Heart left ventricle (tissue), 13 donors: ENCODE measurements at regions not wholly inside any gene's neighbourhood (a gene's known extent, or its start where the extent isn't known, plus 50 kb on each side); places are given as distances from the start of the nearest gene placed in this dataset.

Experiments
- POLR2A ChIP-seq, 2 donors: fragments of 450-650 bp; IDR thresholded peaks; one replicate each; pipeline ENCODE4 v1.6.1; 2017; ENCODE audit warnings: antibody characterized with exemption in 2 of 2, mild to moderate bottlenecking in 2 of 2, moderate library complexity in 2 of 2
- TF ChIP-seq, protein P1 (sequence below), 12 donors: fragments of 200-600 bp; sonication (generic) in 4 of 12; IDR thresholded peaks; one replicate each; pipeline versions ENCODE4 v1.5.0 to v1.8.0; 2018 to 2022; ENCODE audit warnings: antibody characterized with exemption in 12 of 12, mild to moderate bottlenecking in 5 of 12
- donor health status: ischemic (EF 13 %, LVEDD 7.1; RV severe dilation, severe dysfunction).
- donor health status: DM: no; HTN: yes; CAD: no.
- donor health status: DM: no; HTN: no; CAD: no.
- donor health status: ischemic (EF 25% LVEDD 6.9; RV normal size, moderate dysfunction).
- donor health status: ischemic (EF 25% LVEDD 5.7; RV mildly dilated, moderate dysfunction).
- donor health status: ischemic (EF 35%, LVEDD 5.7; RV mildly dilated, moderate dysfunction).
- donor health status: nonischemic (EF 11% LVEDD 7.7; RV severe dilation, severe dysfunction).
- donor health status: DM: yes; HTN: yes; CAD: no.
- donor health status: PGD.
- donor health status: ischemic (EF 29% LVEDD 5.4; RV normal size, mild dysfunction).
- donor health status: nonischemic (EF 23%, LVEDD 6.1; RV moderate dilation, normal function).

GRCh38 chr1:9183898-9184297 is 50.7 kb upstream of the H6PD start:
- TF ChIP-seq, protein P1, sequence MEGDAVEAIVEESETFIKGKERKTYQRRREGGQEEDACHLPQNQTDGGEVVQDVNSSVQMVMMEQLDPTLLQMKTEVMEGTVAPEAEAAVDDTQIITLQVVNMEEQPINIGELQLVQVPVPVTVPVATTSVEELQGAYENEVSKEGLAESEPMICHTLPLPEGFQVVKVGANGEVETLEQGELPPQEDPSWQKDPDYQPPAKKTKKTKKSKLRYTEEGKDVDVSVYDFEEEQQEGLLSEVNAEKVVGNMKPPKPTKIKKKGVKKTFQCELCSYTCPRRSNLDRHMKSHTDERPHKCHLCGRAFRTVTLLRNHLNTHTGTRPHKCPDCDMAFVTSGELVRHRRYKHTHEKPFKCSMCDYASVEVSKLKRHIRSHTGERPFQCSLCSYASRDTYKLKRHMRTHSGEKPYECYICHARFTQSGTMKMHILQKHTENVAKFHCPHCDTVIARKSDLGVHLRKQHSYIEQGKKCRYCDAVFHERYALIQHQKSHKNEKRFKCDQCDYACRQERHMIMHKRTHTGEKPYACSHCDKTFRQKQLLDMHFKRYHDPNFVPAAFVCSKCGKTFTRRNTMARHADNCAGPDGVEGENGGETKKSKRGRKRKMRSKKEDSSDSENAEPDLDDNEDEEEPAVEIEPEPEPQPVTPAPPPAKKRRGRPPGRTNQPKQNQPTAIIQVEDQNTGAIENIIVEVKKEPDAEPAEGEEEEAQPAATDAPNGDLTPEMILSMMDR (IDR thresholded peaks at IDR 0.05) = no peak
- no peak for TF ChIP-seq POLR2A (IDR thresholded peaks at IDR 0.05)
